GM18868 (cell line): ENCODE measurements at regions not wholly inside any gene's neighbourhood (a gene's known extent, or its start where the extent isn't known, plus 50 kb on each side); places are given as distances from the start of the nearest gene placed in this dataset.

Experiments
- ATAC-seq: cut with Tn5 transposase; IDR thresholded peaks from one replicate; pipeline ENCODE4 v1.9.1; 2021; ENCODE audit warnings: mild to moderate bottlenecking, moderate library complexity; ENCODE audit not compliant: unreplicated experiment

DNA sequence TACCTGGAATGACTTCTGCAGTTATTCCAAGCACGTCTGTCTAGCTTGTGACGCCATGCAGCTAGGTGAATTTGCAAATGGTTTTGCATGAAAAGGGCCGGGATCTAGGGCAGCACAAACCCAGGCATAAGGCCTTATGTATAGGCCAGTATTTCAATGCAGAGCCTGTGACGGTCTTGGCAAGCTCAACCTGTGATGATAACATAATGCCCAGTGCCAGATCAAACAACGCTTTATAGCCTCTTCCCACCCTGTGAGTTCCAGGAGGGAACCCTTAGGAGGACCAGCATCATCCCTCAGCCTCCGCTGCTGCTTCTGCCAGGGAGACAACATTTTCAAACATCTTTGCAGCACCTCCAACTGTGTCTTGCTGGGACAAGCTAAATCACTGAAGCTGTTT lies 390.7 kb downstream of the INHBA start:
- ATAC-seq, result no peak

DNA sequence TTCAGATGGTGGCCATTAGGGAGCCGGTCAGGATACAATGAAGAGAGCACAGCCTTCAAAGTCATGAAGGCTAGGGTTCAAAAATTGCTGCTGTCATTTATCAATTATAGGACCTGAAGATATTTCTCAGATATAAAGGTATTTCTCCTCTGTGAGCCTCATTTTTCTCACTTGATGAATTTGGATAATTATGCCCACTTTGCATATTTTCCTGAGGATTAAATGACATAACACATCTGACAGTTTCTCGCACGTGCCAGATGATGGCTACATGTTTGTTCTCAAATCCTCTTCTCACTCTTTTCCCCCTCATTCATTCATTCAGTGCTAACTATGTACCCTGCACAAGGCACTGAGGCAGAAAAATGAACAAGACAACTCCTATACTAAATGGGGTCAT lies 391.6 kb downstream of the INHBA start:
- ATAC-seq, result no peak

DNA sequence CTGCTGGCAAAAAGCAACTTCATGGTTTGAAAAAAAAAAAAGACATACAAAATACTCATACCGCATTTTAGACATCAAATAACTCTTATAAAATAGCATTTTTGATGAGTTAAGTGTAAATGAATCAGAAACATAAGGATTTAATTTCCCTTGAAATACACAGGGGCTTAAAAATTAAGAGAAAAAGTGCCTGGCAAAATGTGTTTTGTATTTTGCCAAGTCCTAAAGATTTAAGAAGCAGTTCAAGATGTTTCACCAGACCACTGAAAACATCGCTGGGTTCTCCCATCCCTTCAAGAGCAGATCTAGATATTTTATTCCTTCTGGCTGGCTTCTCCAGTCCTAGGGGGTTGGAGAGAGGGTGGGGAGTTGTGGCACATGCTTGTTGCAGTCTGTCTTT lies 396.4 kb downstream of the INHBA start:
- ATAC-seq, result no peak

DNA sequence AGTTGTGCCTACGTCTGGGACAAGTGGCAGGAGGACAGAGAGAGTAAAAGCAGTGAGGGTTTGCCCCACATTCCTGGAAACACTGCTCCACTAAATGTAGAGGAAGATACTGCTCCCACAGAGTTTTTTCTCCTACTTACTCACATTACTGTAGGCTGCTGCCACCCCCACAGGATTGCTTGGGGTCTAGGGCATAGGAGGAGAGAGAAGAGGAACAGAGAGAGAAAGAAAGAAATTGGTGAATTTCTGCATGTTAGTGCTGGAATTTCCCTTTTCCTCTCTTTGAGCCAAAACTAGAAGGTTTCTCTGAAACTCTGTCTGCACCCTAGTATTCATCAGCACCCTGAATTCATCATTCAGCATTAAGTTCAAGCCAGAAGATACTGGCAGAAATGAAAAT lies 397.9 kb downstream of the INHBA start:
- ATAC-seq, result peak; percentile 79

DNA sequence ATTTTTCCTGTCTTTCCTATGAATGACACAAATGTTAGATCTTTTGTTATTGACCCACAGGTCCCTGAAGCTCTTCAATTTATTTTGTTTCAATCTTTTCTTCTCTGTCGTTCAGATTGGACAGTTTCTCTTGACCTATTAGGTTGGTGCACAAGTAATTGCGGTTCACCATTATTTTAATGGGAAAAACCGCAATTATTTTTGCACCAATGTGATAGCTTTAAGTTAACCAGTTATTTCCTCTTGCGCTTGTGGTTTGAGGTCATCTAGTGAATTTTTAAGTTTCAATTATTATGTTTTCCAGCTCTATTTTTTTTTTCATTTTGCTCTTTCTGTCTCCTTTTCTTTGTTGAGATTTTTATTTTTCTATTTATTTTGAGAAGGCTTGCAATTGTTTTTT lies 399.2 kb downstream of the INHBA start:
- no peak for ATAC-seq

DNA sequence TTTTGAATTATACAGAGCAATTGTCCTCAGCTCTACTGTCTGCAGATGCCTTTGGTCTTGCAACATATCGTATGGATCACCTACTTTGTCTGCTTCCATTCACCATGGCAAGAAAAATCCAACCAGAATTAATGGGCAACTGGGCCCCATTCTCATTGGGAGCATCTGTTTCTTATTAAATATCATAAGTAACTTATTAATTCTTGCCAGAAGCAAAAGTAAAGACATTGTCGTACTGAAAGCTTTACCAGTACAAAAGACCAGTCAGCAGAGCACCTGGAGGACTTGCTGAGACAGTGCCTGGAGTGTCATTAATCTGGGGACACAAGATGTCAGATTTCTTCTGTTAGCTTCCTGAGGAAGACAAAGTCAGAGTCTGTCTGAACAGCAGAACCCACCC lies 404.5 kb downstream of the INHBA start:
- no peak for ATAC-seq

DNA sequence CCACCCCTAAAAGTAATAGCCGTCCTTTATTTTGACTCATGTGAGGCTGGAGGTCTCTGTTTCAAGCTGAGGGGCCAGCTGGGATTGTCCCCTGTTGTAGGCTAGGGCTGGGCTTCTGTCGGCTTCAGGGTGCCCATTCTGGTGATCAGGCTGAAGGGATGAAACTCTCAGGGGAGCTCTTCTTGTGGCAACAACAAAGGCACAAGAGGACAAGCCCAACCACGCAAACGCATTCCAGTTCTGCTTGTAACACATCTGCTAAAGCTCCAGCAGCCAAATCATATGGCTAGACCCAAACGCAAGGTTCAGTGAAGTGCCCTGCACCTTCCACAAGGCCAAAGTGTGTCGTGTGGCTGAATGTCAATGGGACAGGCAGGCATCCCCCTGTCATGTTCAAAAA lies 405.7 kb downstream of the INHBA start:
- ATAC-seq, result no peak

DNA sequence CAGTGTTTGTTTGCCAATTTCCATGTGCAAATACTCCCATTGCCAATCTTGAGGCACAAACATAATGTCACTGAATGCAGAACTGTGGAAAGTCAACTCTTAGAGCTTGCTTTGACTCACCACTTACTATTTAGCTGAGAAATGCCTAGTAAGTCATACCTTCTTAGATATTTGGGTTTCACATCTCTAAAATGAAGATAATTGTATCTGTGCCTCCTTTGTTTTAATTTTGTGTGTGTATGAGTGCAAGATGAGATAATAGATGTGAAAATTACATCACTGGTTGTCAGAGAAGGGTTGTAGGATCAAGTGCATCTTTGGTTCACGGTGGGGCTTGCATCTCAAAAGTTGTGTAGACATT lies 407.5 kb downstream of the INHBA start:
- peak; percentile 77 for ATAC-seq

DNA sequence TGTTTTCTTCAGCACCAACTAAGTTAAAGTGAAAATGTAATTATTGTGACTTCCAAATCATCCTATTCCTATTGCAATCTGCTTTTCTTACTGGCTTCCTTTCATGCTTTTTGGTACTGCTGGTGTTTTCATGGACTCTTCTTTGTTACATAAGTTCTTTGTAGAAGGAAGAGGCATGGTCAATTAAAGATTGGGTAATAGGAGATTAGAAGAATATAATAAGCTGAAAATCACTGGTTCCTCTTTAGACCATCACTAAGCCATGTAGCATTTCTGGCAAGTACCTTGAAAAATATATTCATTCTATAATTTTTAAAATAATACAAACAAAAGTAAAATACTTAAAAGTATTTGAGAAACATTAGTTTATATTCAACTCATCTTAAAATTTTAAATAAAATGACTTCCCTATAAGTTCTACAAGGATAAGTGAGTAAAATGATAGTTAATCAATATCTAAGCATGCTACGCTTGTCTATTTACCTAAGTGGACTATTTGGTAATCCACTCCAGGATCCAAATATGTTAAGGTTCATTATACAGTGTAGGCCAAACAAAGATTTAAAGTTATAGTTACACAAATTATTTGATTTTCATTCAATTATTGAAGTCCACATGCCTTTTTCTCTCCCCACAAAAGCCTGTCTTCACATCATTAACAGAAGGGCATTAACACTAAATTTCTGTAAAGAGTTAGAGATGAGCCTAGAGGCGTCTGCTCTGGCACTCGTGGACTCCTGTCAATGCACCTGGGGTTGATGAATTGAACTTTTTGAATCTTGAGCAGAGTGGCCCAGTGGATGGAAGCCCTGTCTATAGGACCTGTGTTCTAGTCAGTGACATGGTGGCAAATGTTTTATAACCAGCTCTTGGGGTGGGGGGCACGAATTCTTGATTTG lies 408.1 kb downstream of the INHBA start:
- no peak for ATAC-seq

DNA sequence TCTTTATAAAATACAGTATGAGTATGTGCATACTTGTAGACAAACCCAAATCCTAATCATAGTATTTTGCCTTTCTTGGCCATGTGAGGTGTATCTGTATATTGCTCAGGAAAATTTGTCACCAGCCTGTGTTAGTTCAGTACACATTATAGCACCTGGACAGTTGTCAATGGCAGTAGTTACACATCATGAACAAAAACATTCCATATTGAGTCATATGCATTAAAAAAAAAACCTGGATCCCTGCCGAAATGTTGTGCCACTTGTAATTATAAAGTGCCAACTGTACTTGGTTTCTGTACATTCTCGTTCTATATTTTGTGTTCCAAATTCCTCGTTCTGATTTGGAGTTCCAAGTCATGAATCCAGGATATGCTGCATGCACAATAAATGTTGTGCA lies 410.4 kb downstream of the INHBA start:
- no peak for ATAC-seq

DNA sequence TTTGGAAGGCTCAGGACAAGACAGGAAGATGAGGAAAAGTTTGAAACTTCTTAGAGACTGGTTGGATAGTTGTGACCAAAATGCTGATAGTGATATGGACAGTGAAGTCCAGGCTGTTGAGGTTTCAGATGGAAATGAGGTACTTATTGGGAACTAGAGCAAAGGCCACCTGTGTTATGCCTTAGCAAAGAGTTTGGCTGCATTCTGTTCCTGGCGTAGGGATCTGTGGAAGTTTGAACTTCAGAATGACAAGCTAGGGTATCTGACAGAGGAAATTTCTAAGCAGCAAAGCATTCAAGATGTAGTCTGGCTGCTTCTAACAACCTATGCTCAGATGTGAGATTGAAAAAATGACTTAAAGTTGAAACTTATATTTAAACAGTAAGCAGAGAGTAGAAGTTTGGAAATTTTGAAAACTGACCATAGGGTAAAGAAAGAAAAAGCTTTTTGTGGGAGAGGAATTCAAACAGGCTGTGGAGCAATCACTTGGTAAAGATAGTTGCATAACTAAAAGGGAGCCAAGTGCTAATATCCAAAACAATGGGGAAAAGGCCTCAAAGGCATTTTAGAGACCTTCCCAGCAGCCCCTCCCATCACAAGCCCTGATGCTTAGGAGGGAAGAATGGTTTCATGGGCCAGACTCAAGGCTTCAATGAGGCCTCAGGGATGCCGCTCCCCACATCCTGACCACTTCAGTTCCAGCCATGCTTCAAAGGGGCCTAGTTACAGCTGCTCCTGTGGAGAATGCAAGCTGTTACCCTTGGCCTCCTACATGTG lies 415.1 kb downstream of the INHBA start:
- ATAC-seq, result no peak

DNA sequence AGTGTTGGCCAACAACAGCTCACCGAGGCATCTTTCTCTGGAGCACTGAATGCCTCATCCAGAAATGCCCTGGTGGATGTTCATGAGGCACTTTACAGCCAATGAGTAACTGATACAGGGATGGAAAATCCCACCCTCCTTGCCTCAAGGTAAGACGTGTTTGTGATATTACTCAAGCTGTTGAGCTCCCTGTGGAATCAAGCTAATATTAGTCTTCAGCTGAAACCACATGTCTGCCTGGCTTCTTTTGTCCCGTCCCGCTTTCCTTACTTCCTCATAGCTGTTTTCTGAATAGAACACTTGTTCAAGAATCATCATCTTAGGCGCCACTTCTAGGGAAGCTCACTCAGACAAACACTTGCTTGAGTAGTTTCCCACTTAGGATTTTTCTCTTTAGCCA lies 422.4 kb downstream of the INHBA start:
- no peak for ATAC-seq

DNA sequence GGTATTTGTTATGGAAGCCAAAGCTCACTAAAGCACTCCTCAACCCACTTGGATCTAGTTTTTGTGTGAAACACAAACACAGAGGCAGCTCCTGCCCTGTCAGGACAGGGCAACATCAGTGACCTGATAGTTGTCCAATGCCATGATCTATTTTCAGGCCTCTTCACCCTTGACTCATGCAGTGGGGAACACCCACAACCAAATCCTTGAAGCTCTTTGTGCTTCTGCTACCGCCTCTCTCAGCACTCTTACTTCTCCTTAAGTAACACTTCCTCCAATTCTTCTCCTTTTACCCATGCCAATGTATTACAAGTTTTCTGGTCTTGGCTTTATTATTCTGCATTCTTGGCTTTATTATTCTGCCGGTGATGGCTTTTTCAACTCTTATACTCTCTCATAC lies 425.3 kb downstream of the INHBA start:
- ATAC-seq, result no peak

DNA sequence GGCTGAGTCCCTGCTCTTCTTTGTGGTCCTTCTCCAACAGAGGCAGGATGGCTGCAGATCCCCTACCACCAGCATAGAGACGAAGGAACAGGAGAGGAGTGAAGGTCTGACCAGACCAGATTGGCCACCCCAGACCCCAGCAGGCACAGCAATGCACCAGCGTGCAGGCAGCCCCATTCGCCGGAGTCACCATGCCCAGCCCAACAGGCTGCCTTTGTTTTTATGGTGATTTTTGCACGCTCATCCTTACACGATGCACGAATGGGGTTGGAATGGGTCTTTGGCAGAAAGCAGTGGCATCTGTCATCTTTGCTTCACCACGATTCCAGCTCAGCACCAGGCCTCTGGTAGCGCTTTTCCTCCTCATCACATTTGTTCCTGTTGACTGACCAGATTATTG lies 427.6 kb downstream of the INHBA start:
- no peak for ATAC-seq

DNA sequence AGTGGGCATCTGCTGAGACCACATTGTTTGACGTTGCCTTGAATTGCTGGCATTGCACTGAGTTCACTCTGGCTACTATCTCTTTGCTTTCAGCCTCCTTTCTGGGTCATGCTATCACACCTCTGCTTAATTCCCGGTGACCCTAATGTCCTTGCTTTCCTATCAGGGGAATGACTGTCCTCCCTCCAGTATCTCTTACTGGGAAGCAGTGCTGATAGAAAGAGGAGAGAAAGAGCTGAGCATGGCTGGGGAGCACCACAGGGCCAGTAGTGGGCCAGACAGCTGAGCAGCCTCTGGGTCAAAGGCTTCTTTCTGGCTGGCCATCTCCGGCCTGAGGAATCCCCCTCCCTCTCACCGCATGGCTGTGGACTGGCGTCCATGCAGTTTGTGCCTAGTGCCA lies 428.7 kb downstream of the INHBA start:
- no peak for ATAC-seq

DNA sequence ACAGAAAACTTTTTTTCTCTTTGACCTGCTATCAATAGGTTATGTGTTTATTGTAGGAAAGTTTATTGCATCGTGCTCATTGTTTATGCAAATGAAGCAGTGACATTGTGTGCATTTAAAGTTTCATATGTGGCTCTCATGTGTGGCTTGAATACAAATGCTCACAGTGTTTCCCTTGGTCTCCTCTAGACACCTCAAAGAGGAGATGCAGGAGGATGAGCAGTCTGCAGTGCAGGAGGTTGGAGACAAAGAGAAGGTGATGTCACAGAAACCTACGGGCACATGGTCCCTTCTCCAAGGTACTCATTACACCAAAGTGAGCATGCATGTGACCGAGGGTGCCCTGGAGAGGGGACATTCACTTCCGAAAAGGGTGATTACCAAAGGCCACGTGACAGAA lies 430.2 kb downstream of the INHBA start:
- no peak for ATAC-seq

DNA sequence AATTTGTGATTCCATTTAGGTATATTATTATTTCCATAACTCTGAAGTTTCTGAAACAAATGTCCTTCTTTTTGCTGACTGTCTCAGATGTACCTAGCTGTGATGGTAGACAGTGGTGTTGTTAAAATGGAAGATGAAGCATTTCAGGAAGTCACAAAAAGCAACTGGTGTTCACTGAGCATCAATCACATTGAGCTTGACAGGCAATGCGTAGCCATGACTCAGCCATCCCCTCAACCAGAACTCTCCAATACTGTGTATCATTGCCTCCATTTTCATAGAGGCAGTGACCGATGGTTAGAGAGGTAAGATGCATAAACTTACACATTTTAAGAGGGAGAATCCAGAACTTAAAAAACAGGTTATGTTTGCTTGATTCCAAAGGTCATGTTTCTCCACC lies 434.0 kb downstream of the INHBA start:
- no peak for ATAC-seq

DNA sequence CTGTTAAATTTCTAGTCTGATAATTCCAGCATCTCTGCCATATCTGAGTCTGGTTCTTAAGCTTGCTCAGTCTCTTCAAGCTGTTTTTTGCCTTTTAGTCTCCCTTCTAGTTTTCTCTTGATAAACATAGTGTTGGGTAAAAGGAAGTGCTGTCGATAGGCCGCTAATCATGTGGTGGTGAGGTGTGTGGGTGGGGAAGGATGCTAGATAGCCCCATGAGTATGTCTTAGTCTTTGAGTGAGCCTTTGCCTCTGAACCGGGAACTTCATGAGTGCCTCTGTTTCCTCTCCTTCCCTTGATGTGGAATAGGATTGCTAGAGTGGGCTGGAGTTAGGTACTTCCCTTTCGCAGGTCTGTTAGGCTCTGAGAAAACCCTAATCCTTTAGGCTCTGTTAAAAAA lies 441.8 kb downstream of the INHBA start:
- ATAC-seq, result no peak

DNA sequence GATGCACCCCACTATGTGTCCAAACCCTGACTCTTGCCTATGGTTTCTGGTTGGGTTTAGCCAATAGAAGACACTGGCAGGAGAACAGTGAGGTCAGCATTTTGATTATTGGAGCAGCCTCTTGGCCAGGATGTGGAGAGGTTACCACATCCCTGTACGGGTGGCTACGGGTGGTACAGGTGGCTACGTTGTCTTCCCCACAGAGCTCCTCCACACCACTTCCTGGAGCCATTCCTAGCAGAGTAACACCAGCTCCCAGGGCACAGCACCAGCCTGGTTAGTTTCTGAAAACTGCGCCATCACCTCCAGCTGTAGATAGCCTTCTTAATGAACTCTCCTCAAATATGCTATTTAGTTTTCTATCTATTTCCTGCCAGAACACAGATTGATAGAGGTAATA lies 445.2 kb downstream of the INHBA start:
- ATAC-seq, result no peak

DNA sequence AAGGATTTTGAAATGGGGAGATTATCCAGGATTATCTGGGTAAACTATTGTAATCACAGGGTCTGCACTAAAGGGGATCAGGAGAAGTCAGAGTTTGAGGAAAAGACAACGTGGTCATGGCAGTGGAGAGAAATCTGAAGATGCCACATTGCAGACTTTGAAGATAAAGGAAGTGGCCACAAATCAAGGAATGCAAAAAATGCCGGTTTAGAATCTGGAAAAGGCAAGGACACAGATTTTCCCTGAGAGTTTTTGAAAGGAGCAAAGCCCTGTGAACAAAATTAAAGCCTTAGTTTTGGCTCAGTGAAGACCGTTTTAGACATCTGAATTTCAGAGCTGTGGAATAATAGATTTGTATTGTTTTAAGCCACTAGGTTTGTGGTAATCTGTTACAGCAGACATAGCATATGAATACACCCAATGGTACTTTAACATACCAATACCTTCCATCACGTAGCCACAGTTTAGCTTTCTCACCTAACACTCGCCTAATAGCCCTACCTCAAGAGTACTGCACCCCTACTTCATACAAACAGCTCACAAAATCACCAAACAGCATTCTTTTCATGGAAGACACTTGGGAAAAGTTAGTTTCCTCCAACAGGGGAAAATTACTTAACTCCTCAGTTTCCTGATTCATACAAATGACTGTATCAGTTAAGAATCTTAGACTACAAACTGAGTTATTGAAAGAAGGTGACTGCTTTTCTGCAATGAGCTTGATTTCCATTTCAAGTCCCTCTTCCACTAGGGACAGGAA lies 446.5 kb downstream of the INHBA start:
- ATAC-seq, result no peak

DNA sequence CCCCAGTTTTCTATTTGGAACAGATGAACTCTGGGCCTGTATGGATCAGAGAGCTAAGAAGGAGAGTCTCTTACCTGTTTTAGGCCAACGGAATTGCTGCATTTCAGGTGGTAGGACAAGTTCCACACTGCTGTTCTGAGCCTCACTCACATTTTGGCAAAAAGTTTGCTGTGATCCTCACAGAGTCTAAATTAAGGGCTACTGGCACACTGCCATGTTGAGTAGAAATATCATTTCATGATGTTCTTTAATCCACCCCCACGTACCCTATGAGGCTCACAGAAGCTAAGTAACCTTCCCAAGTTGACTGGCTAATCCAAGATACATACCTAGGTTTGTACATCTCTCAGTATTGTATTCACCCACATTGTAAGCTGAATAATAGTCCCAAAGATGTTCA lies 447.2 kb downstream of the INHBA start:
- ATAC-seq, result no peak

DNA sequence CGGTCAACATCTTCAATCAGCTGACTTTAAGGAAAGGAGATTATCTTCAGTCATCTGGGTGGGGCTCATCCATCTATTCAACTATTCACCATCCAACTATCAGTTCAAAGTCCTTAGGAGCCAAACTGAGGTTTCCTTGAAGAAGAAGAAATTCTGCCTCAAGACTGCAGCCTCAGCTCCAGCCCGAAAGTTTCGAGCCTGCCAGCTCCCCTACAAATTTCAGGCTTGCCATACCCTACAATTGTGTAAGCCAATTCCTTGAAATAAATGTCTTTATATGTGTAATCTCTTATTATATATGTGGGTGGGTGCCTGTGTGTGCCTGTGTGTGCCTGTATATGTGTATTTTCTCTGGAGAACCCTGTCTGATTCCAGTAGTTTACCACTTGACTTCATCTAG lies 447.8 kb downstream of the INHBA start:
- no peak for ATAC-seq
